ENCODE measurements at regions not wholly inside any gene's neighbourhood (a gene's known extent, or its start where the extent isn't known, plus 50 kb on each side); places are given as distances from the start of the nearest gene placed in this dataset.
"Not testable (repeated sequence)": the region's sequence is repeated elsewhere in the genome, so short reads cannot be mapped to it uniquely, and the experiment has no call there.

DNA sequence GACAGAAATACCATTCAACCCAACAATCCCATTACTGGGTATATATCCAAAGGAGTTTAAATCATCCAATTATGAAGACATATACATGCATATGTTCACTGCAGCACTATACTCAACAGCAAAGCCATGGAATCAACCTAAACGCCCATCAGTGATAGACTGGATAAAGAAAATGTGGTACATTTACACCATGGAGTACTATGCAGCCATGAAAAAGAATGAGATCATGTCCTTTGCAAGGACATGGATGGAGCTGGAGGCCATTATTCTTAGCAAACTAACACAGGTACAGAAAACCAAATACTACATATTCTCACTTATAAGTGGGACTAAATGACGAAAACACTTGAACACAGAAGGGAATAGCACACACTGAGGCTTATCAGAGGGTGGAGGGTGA, 230.6 kb upstream of the ETAA1 start:
- TF ChIP-seq, protein P1, sequence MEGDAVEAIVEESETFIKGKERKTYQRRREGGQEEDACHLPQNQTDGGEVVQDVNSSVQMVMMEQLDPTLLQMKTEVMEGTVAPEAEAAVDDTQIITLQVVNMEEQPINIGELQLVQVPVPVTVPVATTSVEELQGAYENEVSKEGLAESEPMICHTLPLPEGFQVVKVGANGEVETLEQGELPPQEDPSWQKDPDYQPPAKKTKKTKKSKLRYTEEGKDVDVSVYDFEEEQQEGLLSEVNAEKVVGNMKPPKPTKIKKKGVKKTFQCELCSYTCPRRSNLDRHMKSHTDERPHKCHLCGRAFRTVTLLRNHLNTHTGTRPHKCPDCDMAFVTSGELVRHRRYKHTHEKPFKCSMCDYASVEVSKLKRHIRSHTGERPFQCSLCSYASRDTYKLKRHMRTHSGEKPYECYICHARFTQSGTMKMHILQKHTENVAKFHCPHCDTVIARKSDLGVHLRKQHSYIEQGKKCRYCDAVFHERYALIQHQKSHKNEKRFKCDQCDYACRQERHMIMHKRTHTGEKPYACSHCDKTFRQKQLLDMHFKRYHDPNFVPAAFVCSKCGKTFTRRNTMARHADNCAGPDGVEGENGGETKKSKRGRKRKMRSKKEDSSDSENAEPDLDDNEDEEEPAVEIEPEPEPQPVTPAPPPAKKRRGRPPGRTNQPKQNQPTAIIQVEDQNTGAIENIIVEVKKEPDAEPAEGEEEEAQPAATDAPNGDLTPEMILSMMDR (IDR thresholded peaks at IDR 0.05) = not testable (repeated sequence)
- TF ChIP-seq POLR2A (IDR thresholded peaks at IDR 0.05) = not testable (repeated sequence)

Measured in Peyer's patch (tissue), 4 donors.